ENCODE measurements at regions not wholly inside any gene's neighbourhood (a gene's known extent, or its start where the extent isn't known, plus 50 kb on each side); places are given as distances from the start of the nearest gene placed in this dataset.

GRCh38 chr10:33721509-33721908 lies 387.0 kb upstream of the NRP1 start:
- no peak for TF ChIP-seq CTCF (IDR thresholded peaks at IDR 0.05; ENCODE audit: low read depth, low read length, poor library complexity, severe bottlenecking)
- no peak for TF ChIP-seq EZH2phosphoT487 (IDR thresholded peaks at IDR 0.05; ENCODE audit: borderline replicate concordance, low read length)
